GM19372 (cell line): ENCODE measurements at regions not wholly inside any gene's neighbourhood (a gene's known extent, or its start where the extent isn't known, plus 50 kb on each side); places are given as distances from the start of the nearest gene placed in this dataset.

Source experiments
- ATAC-seq: cut with Tn5 transposase; IDR thresholded peaks from one replicate; pipeline ENCODE4 v1.9.1; 2021; ENCODE audit warnings: mild to moderate bottlenecking, low read depth, moderate library complexity; ENCODE audit not compliant: unreplicated experiment

- no peak for ATAC-seq
Observed at GRCh38 chr12:126747530-126748149, 1519.3 kb upstream of the TMEM132C start.

GRCh38 chr12:126752021-126752420, 1514.9 kb upstream of the TMEM132C start:
- no peak for ATAC-seq

- no peak for ATAC-seq
Observed at GRCh38 chr12:126757326-126757725, 1509.6 kb upstream of the TMEM132C start.

GRCh38 chr12:126760092-126760491, 1506.9 kb upstream of the TMEM132C start:
- ATAC-seq = no peak

GRCh38 chr12:126761420-126761819, 1505.5 kb upstream of the TMEM132C start:
- no peak for ATAC-seq

GRCh38 chr12:126762150-126762549, 1504.8 kb upstream of the TMEM132C start:
- no peak for ATAC-seq

- ATAC-seq = no peak
Observed at GRCh38 chr12:126763359-126763758, 1503.6 kb upstream of the TMEM132C start.

- no peak for ATAC-seq
Observed at GRCh38 chr12:126767334-126767733, 1499.6 kb upstream of the TMEM132C start.

GRCh38 chr12:126768517-126768916, 1498.5 kb upstream of the TMEM132C start:
- no peak for ATAC-seq

- ATAC-seq = no peak
Observed at GRCh38 chr12:126770188-126770587, 1496.8 kb upstream of the TMEM132C start.

GRCh38 chr12:126772171-126772864, 1494.7 kb upstream of the TMEM132C start:
- peak; percentile 64 for ATAC-seq

- peak; percentile 39 for ATAC-seq
Observed at GRCh38 chr12:126773012-126773411, 1494.0 kb upstream of the TMEM132C start.

- no peak for ATAC-seq
Observed at GRCh38 chr12:126773491-126773890, 1493.5 kb upstream of the TMEM132C start.

- no peak for ATAC-seq
Observed at GRCh38 chr12:126776026-126776655, 1490.8 kb upstream of the TMEM132C start.

GRCh38 chr12:126780343-126780742, 1486.6 kb upstream of the TMEM132C start:
- no peak for ATAC-seq

GRCh38 chr12:126781593-126781992, 1485.4 kb upstream of the TMEM132C start:
- ATAC-seq = no peak

- ATAC-seq = no peak
Observed at GRCh38 chr12:126782083-126782482, 1484.9 kb upstream of the TMEM132C start.

- ATAC-seq = peak; percentile 61
Observed at GRCh38 chr12:126784328-126784921, 1482.5 kb upstream of the TMEM132C start.

- ATAC-seq = no peak
Observed at GRCh38 chr12:126789963-126790362, 1477.0 kb upstream of the TMEM132C start.

- no peak for ATAC-seq
Observed at GRCh38 chr12:126791122-126791521, 1475.8 kb upstream of the TMEM132C start.

GRCh38 chr12:126792411-126792810, 1474.6 kb upstream of the TMEM132C start:
- no peak for ATAC-seq
